B cell (primary cell): ENCODE measurements at regions not wholly inside any gene's neighbourhood (a gene's known extent, or its start where the extent isn't known, plus 50 kb on each side); places are given as distances from the start of the nearest gene placed in this dataset.

Experiments
- ATAC-seq: fragments of 200-7000 bp; cut with Tn5 transposase; one replicate; pipeline ENCODE4 v1.10.0; 2021; ENCODE audit warnings: low read depth, mild to moderate bottlenecking, moderate number of reproducible peaks, moderate library complexity
- CTCF ChIA-PET: fragments of 350-600 bp; sonication (Branson Sonifier 250); formaldehyde crosslinking; loops from one replicate; lab custom pipeline; 2021; ENCODE audit warnings: antibody characterized with exemption, inconsistent platforms; lab: Charles Lee
- POLR2A ChIA-PET: fragments of 350-600 bp; sonication (Branson Sonifier 250); formaldehyde crosslinking; loops from one replicate; lab custom pipeline; 2021; ENCODE audit warnings: antibody characterized with exemption; lab: Charles Lee
- DNase-seq: peaks from one replicate; pipeline ENCODE4 v3.0.0; 2013
- H2AFZ ChIP-seq: 2 replicates; pipeline ENCODE4 v1.6.1; 2012; ENCODE audit warnings: mild to moderate bottlenecking, low read depth, low read length; ENCODE audit not compliant: insufficient read depth, poor library complexity, severe bottlenecking
- H3K27ac ChIP-seq, 2 donors: 1 replicate in 1 of 2; 2 replicates in 1 of 2; pipeline ENCODE4 v1.5.1; 2012 to 2013; ENCODE audit warnings: low read length in 2 of 2, mild to moderate bottlenecking in 2 of 2, moderate library complexity in 1 of 2
- H3K27me3 ChIP-seq, 4 experiments: fragments of 200-600 bp in 1 of 4; sonication (generic) in 1 of 4; replicated peaks in 1 of 4; 1 replicate in 2 of 4; 2 replicates in 2 of 4; pipeline versions ENCODE4 v1.6.1 to v1.7.0; 2013 to 2016; ENCODE audit warnings: low read length in 3 of 4, mild to moderate bottlenecking in 2 of 4, mixed read lengths in 1 of 4, moderate library complexity in 1 of 4; ENCODE audit not compliant: insufficient read depth in 4 of 4, control insufficient read depth in 3 of 4; ENCODE audit errors: control extremely low read depth in 1 of 4
- H3K36me3 ChIP-seq, 2 experiments: replicated peaks in 1 of 2; 1 replicate in 1 of 2; 2 replicates in 1 of 2; pipeline versions ENCODE4 v1.6.1 to v1.7.1; 2013; ENCODE audit warnings: low read length in 1 of 2; ENCODE audit not compliant: insufficient read depth in 2 of 2, control insufficient read depth in 1 of 2; ENCODE audit errors: control extremely low read depth in 1 of 2, extremely low read depth in 1 of 2
- H3K4me1 ChIP-seq, 2 donors: fragments of 200-600 bp in 1 of 2; sonication (generic) in 1 of 2; 1 replicate in 1 of 2; 2 replicates in 1 of 2; pipeline versions ENCODE4 v1.5.1 to v1.6.1; 2013 to 2017; ENCODE audit warnings: low read length in 2 of 2; ENCODE audit not compliant: control insufficient read depth in 2 of 2, insufficient read depth in 2 of 2
- H3K4me2 ChIP-seq: replicated peaks from 2 replicates; pipeline ENCODE3; 2012; ENCODE audit warnings: mild to moderate bottlenecking, low read depth, low read length; ENCODE audit not compliant: poor library complexity, severe bottlenecking
- H3K4me3 ChIP-seq, 5 experiments: fragments of 200-600 bp in 1 of 5; sonication (generic) in 1 of 5; 1 replicate in 3 of 5; 2 replicates in 2 of 5; pipeline versions ENCODE4 v1.5.1 to v1.7.0; 2011 to 2016; ENCODE audit warnings: low read length in 4 of 5, mild to moderate bottlenecking in 4 of 5, low read depth in 2 of 5, control low read depth in 1 of 5, moderate library complexity in 1 of 5; ENCODE audit not compliant: insufficient read depth in 1 of 5; ENCODE audit errors: control extremely low read depth in 1 of 5, extremely low read depth in 1 of 5
- H3K79me2 ChIP-seq: fragments of 200-600 bp; sonication (generic); one replicate; pipeline ENCODE4 v1.6.0; 2016; ENCODE audit warnings: low read length; ENCODE audit not compliant: control insufficient read depth, insufficient read depth
- H3K9ac ChIP-seq: fragments of 200-600 bp; sonication (generic); 2 replicates; pipeline ENCODE4 v1.6.1; 2017; ENCODE audit warnings: mild to moderate bottlenecking, low read length, moderate library complexity
- H3K9me3 ChIP-seq, 3 donors: one replicate each; pipeline versions ENCODE4 v1.6.1 to v1.7.1; 2013; ENCODE audit warnings: low read length in 2 of 3; ENCODE audit not compliant: control insufficient read depth in 2 of 3, insufficient read depth in 1 of 3; ENCODE audit errors: control extremely low read depth in 1 of 3
- H4K20me1 ChIP-seq: 2 replicates; pipeline ENCODE4 v1.6.0; 2012; ENCODE audit warnings: mild to moderate bottlenecking, low read length; ENCODE audit not compliant: insufficient read depth, control insufficient read depth, poor library complexity, severe bottlenecking
- H3K27ac Mint-ChIP-seq: one replicate; pipeline ENCODE4 v1.8.0; 2021; ENCODE audit warnings: mixed read lengths
- H3K27me3 Mint-ChIP-seq: one replicate; pipeline ENCODE4 v1.8.0; 2021; ENCODE audit warnings: mixed read lengths
- H3K4me1 Mint-ChIP-seq: one replicate; pipeline ENCODE4 v1.8.0; 2021; ENCODE audit warnings: mixed read lengths
- H3K4me3 Mint-ChIP-seq: one replicate; pipeline ENCODE4 v1.8.0; 2021; ENCODE audit warnings: mixed read lengths
- H3K9me3 Mint-ChIP-seq: one replicate; pipeline ENCODE4 v1.8.0; 2022; ENCODE audit warnings: mixed read lengths; ENCODE audit not compliant: insufficient read depth
- CTCF ChIP-seq: fragments of 200-600 bp; IDR thresholded peaks from one replicate; pipeline ENCODE4 v1.8.0; 2022; ENCODE audit warnings: antibody characterized with exemption, mild to moderate bottlenecking
- EZH2 ChIP-seq: IDR thresholded peaks from 2 replicates; pipeline ENCODE4 v1.6.1; 2012; ENCODE audit warnings: borderline replicate concordance, low read depth, mild to moderate bottlenecking, moderate library complexity, low read length; ENCODE audit not compliant: insufficient read depth, poor library complexity, severe bottlenecking
- WGBS: methylation state at CpG from one replicate; pipeline ENCODE4 v1.1.5; 2013; ENCODE audit warnings: missing lambda C conversion rate; ENCODE audit not compliant: insufficient coverage; 5-methylcytosine and 5-hydroxymethylcytosine counted together
- intact Hi-C: fragments of 100-400 bp; cut with micrococcal nuclease; formaldehyde crosslinking; loops from one replicate; pipeline ENCODE4 v1.10.0; 2022

DNA sequence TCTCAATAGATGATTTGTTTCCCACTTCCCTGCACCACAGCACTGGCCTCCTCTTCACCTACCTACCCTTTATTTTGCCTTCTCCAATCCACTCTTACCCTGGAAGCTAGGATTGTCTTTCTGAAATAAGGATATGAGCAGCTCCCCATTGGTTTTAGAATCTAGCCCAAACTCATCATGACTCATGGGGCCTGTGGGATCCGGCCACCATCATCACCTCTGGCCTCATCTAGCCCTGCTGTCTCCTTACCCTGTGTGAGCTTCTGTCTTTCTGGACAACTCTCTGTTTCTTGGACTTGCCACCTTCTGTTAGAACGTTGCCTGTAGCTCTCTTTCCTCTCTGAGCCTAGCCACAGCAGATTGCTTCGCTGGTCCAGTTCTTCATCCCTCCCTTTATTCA lies 277.1 kb downstream of the PAX1 start:
- intact Hi-C loops: no loop called here

More for the DNA sequence above, 277.1 kb downstream of the PAX1 start:
- Histone ChIP-seq H3K27me3 (no peaks in the 10 kb centered on the region), H3K27ac (no peak overlapping the region), H3K4me3 (no peak overlapping the region), H3K4me2 (no peak overlapping the region), H3K9me3 (peaks cover 0 to 2% (median 0%) of the 10 kb centered on the region in 3 donors), H3K36me3 (no peaks in the 10 kb centered on the region), H3K4me1 (no peaks in the 10 kb centered on the region), H3K9ac (no peak overlapping the region), H3K79me2 (no peaks in the 10 kb centered on the region), H4K20me1 (no peaks in the 10 kb centered on the region), H2AFZ (no peak overlapping the region)
- ATAC-seq (no peak), DNase-seq (no peak)
- Mint-ChIP-seq H3K9me3 (peaks cover 3% of the 10 kb centered on the region), H3K27ac (no peak overlapping the region), H3K4me3 (no peak overlapping the region), H3K4me1 (no peaks in the 10 kb centered on the region), H3K27me3 (no peaks in the 10 kb centered on the region)
- CTCF ChIA-PET: no interaction called here
- no peak for TF ChIP-seq EZH2
- no peak for TF ChIP-seq CTCF
- 60% methylated on average over 2 of the region's 3 CpGs for WGBS
- POLR2A ChIA-PET: no interaction called here
